AG04450 (cell line): ENCODE measurements at regions not wholly inside any gene's neighbourhood (a gene's known extent, or its start where the extent isn't known, plus 50 kb on each side); places are given as distances from the start of the nearest gene placed in this dataset.

Experiments used
- CTCF ChIA-PET: fragments of 300-600, 350-600 bp; formaldehyde crosslinking; extraction: SDS; loops from one replicate; lab custom pipeline; 2022; ENCODE audit warnings: antibody characterized with exemption, inconsistent platforms; lab: Charles Lee
- POLR2A ChIA-PET: fragments of 350-600 bp; formaldehyde crosslinking; extraction: SDS; loops from one replicate; lab custom pipeline; 2021; ENCODE audit warnings: antibody characterized with exemption, inconsistent platforms; lab: Yijun Ruan, JAX
- DNase-seq: peaks from one replicate; pipeline ENCODE4 v3.0.0-alpha.2; 2011; ENCODE audit warnings: low read depth, low spot score
- H3K27ac ChIP-seq: one replicate; pipeline ENCODE4 v1.5.1; 2012; ENCODE audit warnings: low read depth, low read length, control low read depth
- H3K27me3 ChIP-seq: one replicate; pipeline ENCODE4 v1.6.0; 2012; ENCODE audit warnings: low read length; ENCODE audit not compliant: control insufficient read depth, insufficient read depth
- H3K4me3 ChIP-seq: 2 replicates; pipeline ENCODE4 v1.5.1; 2011; ENCODE audit warnings: mild to moderate bottlenecking, low read depth, low read length, control low read depth
- H3K9me3 ChIP-seq: 2 replicates; pipeline ENCODE4 v1.5.1; 2012; ENCODE audit warnings: low read length; ENCODE audit not compliant: control insufficient read depth, insufficient read depth
- TF ChIP-seq, protein P1 (sequence below): IDR thresholded peaks from 2 replicates; pipeline ENCODE4 v1.5.1; 2011; ENCODE audit warnings: low read depth, low read length, control low read depth, inconsistent platforms

DNA sequence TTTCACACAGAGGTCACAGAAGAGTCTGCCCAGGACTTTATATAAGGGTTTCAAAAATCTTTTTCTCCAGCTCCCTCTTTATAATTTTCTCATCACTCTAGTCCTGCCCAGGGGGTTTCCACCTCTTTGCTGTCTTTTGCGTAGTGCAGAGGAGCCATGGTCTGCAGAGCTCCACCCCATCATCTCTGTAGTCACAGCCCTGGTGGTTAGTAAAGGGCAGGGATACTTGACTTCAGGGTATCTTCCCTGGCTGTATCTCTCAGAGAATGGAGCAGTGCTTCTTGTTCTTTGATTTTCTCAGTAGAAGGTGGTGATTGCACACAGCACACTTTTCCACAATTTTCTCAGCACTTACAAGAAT is 900.6 kb upstream of the COX7C start:
- H3K4me3 ChIP-seq: no peak overlapping the region
- no peak for DNase-seq
- TF ChIP-seq, protein P1, sequence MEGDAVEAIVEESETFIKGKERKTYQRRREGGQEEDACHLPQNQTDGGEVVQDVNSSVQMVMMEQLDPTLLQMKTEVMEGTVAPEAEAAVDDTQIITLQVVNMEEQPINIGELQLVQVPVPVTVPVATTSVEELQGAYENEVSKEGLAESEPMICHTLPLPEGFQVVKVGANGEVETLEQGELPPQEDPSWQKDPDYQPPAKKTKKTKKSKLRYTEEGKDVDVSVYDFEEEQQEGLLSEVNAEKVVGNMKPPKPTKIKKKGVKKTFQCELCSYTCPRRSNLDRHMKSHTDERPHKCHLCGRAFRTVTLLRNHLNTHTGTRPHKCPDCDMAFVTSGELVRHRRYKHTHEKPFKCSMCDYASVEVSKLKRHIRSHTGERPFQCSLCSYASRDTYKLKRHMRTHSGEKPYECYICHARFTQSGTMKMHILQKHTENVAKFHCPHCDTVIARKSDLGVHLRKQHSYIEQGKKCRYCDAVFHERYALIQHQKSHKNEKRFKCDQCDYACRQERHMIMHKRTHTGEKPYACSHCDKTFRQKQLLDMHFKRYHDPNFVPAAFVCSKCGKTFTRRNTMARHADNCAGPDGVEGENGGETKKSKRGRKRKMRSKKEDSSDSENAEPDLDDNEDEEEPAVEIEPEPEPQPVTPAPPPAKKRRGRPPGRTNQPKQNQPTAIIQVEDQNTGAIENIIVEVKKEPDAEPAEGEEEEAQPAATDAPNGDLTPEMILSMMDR: no peak
- ChIA-PET POLR2A (no interaction called here), CTCF (no interaction called here)
- H3K9me3 ChIP-seq: peaks cover 11% of the 10 kb centered on the region; the same call in 1 of the 2 replicates
- no peaks in the 10 kb centered on the region for H3K27me3 ChIP-seq
- H3K27ac ChIP-seq: no peak overlapping the region

DNA sequence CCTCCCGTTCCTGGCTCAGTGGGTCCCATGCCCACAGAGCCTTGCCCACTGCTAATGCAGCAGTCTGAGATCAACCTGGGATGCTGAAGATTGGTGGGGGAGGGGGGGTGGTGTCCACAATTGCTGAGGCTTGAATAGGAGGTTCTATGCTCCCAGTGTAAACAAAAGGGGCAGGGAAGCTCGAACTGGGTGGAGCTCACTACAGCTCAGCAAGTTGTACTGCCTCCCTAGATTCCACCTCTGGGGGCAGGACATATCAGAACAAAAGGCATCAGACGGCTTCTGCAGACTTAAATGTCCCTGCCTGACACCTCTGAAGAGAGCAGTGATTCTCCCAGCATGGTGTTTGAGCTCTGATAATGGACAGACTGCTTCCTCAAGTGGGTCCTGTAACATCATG is 885.6 kb upstream of the COX7C start:
- Histone ChIP-seq H3K27ac (no peak overlapping the region), H3K27me3 (no peaks in the 10 kb centered on the region), H3K4me3 (no peak overlapping the region), H3K9me3 (peaks cover 5% of the 10 kb centered on the region; the same call in 1 of the 2 replicates)
- CTCF ChIA-PET: no interaction called here
- no peak for DNase-seq
- POLR2A ChIA-PET: no interaction called here
- TF ChIP-seq, protein P1: no peak

DNA sequence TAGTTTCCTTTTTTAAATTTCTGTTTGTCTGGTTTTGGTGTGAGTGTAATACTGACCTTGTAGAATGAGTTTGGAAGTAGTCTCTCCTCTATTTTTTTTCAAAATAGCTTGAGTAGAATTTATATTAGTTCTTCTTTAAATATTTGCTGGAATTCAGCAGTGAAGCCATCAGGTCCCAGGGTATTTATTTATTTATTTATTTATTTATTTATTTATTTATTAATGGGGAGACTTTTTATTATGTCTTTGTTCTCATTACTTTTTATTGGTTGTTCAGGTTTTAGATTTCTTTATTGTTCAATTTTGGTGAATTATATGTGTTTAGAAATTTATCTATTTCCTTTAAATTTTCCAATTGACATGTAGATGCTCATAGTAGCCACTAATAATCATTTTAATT is 875.8 kb upstream of the COX7C start:
- CTCF ChIA-PET: no interaction called here
- POLR2A ChIA-PET: no interaction called here
- Histone ChIP-seq H3K27me3 (no peaks in the 10 kb centered on the region), H3K4me3 (no peak overlapping the region), H3K9me3 (peaks cover 15% of the 10 kb centered on the region), H3K27ac (no peak overlapping the region)
- TF ChIP-seq, protein P1: no peak
- DNase-seq: no peak

DNA sequence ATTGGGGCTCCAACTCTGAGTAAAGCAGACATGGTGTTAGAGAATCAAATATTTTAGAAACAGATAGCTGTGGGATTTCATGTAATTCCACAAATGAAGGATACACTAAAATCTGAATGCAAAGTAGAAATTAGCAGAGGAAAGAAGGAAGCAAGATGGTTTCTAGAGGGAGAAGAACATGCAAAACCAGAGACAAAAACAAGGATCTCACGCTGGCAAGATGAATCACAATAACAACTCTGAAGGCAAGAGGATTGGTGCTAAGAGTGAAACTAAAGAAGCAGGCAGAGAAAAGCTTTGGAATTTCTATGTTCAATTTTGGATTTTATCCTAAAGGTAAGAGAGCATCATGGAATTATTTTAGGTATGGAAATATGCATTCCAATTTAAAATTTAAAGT is 857.2 kb upstream of the COX7C start:
- Histone ChIP-seq H3K9me3 (no peaks in the 10 kb centered on the region; the same call in 1 of the 2 replicates), H3K27ac (no peak overlapping the region), H3K27me3 (no peaks in the 10 kb centered on the region), H3K4me3 (no peak overlapping the region)
- ChIA-PET POLR2A (no interaction called here), CTCF (no interaction called here)
- TF ChIP-seq, protein P1: no peak
- no peak for DNase-seq

DNA sequence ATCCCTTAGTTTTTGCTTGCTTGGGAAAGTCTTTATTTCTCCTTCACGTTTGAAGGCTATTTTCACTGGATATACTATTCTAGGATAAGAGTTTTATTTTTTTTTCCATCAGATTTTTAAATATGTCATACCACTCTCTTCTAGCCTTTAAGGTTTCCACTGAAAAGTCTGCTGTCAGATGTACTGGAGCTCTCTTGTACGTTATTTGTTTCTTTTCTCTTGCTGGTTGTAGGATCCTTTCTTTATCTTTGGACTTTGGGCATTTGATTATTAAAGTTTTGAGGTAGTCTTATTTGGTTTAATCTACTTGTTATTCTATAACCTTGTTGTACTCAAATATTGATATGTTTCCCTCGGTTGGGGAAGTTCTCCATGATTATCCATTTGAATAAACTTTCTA is 848.4 kb upstream of the COX7C start:
- CTCF ChIA-PET: no interaction called here
- TF ChIP-seq, protein P1: no peak
- no peak overlapping the region for H3K4me3 ChIP-seq

More for the DNA sequence above, 848.4 kb upstream of the COX7C start:
- peaks cover 10% of the 10 kb centered on the region for H3K9me3 ChIP-seq
- no peak overlapping the region for H3K27ac ChIP-seq
- H3K27me3 ChIP-seq: no peaks in the 10 kb centered on the region
- no peak for DNase-seq
- POLR2A ChIA-PET: no interaction called here
